ENCODE measurements at regions not wholly inside any gene's neighbourhood (a gene's known extent, or its start where the extent isn't known, plus 50 kb on each side); places are given as distances from the start of the nearest gene placed in this dataset.

DNA sequence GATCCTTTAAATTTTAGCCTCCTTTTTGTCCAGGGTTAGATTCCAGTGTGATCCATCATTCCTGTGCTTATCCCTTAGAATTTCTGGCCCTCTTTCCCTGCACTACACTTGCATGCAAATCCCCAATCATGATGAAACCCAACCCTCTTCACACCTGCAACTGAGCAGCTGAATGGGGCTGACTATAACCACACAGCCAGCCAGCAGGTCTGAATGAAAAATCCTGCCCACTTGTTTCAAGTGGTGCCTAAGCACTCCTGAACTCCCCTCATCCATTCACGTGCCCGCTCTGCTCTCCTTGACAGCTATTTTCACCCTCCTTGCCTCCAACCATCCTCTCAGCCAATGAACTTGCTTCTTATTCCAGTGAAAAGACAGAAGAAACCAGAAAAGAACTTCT lies 80.5 kb upstream of the AFF3 start:
- no peak for DNase-seq (ENCODE audit: low read depth)

DNA sequence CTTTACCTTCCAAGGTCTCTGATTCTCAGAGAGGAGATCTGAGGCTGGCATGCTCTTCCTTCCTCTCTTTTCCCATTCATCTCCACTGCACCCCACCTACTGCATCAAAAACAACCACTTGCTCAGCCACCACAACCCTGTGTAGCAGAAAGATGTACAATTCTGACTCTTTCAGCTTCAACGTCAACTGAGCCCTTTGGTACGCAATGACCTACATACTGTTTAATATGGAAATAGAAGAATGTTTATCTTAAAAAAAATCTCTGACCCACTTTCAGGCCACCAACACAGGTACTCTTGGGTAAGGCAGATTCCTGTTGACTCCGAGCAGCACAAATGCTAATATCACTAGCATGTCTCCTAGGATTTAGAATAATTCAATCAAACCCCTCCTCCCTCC lies 76.2 kb upstream of the AFF3 start:
- DNase-seq (ENCODE audit: low read depth), result no peak

DNA sequence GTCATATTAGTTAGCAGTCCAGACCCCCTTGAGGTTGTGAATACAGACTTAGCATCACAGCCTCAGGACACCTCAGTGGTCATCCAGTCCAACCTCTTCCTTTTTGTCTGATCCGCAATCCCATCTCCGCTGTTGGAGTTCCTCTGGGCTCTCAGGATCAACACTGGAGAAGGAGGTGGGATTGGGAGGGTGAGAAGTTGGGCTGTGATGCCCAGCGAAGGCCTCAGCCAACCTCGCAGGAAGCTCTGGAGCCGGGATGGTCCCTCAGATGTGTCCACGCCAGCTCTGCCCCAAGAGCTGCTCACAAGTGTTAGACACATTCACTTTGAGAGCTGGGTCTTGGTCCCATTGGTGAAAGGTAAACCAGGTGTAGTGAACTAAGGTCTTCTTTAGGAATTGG lies 74.9 kb upstream of the AFF3 start:
- no peak for DNase-seq (ENCODE audit: low read depth)

DNA sequence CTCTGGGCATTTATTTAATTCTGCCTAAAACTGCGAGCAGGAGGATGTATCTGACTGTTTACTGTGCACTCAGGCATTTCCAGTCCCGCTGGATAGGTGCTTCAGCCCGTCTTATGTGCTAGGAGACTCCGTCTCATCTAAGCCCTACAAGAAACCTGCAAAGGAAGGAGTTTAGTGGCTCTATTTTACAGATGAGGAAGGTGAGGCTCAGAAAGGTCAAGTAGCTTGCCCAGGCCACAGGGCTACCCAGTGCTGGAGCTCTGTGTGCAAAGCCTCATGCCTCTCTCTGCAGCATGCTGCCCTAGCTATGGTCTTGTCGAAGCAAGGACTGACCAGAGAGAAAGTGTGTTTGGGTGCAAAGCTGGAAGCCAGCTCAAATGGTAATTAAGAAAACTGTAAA lies 73.6 kb upstream of the AFF3 start:
- no peak for DNase-seq (ENCODE audit: low read depth)

DNA sequence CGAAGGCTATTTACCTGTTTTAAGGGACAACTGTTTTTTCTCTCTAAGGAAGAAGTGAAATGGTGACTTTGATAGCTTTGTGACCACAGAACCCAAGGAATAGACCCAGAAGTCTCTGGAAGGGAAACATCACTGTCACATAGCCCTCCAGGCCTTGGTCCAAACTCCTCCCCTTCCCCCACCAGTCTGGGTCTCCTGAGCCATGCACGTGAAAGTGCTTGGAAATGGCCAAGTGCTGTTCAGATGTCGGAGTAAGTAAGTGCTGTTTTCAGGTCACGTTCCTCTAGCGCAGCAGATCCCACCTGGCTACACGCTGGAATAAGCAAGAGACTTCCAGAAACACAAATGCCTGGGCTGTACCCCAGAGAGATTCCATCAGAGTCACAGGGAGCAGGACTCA lies 73.0 kb upstream of the AFF3 start:
- DNase-seq (ENCODE audit: low read depth), result no peak

DNA sequence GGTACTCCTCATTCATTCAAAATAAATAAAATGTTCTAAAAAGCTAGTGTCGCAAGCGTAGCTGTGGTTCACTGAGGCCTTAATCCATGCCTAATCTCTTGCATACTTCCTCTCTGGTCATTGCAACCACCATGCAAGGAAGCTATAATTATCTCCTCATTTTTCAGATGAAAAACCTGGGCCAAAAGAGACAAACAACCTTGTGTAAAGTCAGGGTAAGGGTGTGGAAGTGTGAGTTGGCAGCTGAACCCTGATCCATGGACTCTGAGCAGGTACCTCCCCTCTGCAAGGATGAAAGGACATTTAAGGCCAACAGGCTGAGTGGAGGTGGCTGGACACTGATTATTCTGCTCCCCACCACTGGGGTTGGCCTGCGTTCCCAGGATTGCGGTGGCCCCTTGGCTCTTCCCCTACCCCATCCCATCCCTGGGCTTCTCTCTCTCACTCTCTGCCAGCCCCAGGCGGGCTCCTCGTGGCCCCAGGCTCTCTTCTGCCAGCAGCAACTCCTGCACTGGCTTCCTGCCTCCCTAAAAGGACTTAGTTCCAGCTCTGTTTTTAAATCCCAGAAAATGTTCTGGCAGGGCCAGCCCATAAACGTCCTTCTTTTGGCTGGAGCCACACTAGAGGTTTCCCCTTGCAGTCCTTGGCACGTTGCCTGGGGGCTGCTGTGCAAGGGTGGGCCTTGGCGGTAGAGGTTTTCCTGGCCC lies 72.0 kb upstream of the AFF3 start:
- DNase-seq (ENCODE audit: low read depth), result no peak

DNA sequence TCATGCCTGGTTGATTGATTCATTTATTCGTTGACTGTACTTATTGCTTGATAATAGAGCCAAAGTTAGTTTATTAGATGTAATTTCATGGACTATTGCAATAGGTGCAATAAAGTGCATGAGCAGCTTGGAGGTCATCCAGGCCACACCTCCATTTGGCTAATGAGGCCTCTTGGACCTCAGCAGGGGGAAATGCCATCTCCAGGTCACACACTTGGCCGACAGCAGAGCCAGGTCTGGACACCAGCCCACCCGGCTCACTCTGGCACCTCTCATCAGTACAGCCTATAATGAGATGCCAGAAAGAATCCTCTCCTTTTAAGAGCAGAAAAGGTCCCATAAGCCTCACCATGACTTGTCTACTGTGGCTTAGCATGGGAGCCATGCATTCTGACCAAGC lies 71.2 kb upstream of the AFF3 start:
- DNase-seq (ENCODE audit: low read depth), result no peak

DNA sequence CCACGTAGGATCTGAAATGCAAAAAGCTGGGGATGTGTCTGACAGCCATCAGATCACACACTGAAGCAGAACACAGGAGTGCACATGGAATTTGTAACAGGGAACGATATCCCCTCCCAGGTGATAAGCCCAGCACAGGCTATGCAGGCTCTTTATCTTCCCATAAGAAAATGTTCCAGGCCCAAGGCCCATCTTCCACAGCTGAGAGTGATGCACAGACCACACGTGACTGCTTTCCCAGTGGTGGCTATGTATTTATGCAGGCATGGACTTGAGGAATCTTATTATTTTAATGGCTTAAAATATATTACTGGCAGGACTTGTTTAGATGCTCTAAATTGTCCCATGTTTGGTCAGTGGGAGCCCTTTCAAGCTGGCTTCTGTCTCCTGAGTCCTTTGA lies 70.5 kb upstream of the AFF3 start:
- no peak for DNase-seq (ENCODE audit: low read depth)

DNA sequence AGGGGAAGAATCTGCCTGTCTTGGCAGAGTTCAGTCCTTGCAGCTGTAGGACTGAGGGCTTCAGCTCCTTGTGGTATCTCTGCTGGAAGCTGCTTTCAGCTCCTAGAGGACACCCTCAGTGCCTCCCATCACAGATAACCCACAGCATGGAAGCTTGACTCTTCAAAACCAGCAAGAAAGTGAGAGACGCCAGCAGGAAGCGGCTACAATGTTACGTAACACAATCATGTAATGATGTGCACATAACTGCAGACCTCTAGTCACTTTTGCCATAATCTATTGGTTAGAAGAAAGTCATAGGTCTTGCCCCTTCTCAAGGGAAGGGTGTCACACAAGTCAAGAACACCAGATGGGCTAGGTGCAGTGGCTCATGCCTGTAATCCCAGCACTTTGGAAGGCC lies 69.1 kb upstream of the AFF3 start:
- no peak for DNase-seq (ENCODE audit: low read depth)

DNA sequence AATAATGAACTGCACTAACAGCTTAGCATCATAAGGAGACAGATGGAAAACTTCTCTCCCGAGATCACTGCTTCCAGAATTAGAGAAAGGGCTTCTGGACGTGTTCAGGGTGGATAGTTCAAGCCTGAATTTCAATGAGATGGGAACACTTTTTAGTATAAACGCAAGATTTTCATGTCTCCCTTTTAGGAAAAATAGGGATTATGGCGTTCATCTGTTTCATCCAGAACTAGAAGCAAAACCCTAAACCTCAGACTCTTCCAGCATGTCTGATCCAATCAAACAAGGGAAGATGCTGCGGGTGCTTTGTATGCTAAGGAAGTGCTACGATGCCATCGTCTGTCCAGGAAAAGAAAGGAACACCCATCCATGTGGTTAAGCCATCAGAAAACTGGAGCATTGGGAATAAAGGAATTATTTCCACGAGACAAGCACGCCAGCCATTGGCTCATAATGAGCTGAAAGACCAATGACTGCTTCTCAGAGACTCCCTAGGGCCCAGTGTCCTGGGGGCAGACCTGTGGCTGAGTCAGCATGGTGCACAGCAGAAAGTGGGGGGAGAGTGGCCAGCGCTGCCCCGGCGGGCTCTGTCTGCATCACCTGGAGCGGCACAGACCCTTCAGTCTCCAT lies 65.9 kb upstream of the AFF3 start:
- DNase-seq (ENCODE audit: low read depth), result peak; percentile 29

DNA sequence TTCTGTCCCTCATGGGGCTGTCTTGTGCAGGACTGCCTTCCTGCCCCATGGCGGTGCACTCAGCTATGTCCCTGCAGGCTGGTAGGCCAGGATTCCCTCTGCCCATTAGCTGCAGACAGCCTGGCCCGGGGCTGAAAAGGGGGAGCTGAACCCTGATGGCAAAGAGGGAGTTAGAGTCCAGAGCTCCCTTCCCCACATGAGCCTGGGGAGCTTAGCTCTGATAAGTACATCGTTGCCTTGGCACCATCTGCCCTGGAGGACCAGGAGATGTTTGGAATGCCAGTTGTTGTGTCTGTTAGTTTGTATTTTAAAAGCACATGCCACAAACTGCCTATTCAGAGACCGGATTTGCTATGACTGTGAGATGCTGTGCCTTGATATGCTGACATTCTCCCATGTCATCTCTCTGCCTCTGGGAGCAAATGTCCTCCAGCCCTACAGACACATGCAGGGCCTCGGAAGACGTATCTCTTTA lies 65.1 kb upstream of the AFF3 start:
- no peak for DNase-seq (ENCODE audit: low read depth)

DNA sequence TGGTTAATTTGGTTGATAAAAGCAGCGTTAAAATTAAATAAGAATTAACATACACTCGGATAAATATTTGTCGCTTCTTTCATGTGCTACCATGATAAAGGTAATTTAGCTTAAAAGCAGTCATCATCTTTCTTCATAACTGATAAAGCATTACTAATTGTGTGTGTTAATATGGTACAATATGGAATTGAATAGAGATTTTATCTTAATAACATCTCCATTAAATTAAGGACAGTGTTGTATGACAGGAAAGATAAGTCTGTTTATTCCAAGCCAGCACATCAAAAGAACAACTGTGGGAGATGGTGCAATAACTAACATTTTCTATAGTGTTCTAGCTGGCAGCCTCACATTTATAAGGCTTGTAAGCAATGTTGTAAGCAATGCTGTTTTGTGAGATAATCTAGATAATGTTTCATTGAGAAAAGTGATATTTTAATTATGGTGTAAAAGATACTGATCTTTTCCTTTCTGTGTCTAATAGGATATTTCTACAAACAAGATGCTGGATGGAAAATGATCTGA lies 64.4 kb upstream of the AFF3 start:
- no peak for DNase-seq (ENCODE audit: low read depth)

DNA sequence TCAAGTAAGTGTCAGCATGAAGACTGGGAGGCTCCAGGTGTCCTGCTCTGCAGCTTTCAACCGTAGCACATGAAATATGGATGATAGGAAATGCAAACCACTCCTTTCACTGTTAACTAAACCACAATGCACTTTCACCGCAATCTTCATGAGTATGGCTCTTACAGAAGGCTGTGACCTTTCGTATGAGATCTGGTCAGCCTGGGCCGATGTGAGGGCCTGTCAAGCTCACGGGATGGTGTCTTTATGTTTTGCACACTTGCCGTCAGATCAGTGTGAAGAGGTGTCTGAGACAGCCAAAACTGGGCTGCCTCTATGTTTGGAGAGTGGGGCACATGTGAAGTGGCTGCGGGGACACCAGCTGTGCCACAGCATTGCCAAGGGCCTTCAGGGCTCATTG lies 62.8 kb upstream of the AFF3 start:
- DNase-seq (ENCODE audit: low read depth), result no peak

DNA sequence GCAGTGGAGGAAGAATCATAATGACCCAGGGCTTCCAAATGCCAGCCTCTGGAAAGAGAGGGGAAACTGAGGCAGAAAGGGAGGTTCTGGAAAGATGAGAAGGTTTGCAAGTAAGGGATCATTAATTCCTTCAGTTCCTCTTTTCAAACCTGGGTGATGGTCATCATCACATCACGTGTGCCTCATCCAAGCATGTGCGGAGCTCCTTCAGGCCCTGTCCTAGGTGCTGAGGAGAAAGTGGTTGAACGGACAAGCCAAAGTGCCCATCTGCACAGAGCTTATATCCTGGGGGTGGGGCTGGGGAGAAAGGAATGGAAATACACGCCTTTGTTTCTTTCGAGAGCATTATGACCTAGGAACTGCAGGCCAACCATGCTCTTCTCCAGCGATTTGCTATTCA lies 60.2 kb upstream of the AFF3 start:
- no peak for DNase-seq (ENCODE audit: low read depth)

DNA sequence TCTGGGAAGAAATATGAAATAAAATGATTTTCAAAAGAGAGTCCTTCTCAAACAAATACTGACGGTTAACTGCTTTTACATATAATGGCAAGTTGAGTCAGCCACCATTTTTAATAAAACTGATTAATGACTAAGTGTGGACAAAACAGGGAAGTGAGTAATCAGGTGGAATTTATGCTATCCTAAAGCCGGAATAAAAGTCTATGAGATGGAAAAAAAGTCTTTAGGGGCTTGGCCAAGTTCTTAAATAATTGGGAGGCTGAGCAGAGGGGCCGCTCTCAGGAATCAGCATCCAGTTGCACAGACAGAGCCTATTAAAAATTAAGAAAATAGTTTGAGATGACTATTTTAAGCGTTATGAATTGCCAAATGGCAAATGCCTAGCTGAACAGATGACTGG lies 58.6 kb upstream of the AFF3 start:
- no peak for DNase-seq (ENCODE audit: low read depth)

DNA sequence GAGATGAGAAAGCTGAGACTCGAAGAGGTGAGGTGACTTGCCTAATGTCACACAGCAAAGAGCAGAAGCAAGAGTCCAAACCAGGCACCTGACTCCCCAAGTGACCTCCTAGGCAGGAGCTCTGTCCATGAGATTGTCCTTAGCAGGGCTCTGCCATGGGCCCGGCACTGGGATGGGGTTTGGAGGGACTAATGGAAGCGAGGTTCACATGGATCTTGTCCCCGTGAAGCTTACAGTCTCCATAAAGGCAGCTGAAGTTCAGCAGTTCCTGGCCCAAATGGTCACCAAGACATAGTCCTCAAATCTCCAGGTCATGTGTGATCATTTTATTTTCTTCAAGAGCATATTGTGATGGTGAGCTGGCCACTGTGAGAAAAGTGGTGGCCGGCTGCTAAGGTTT lies 57.0 kb upstream of the AFF3 start:
- no peak for DNase-seq (ENCODE audit: low read depth)

DNA sequence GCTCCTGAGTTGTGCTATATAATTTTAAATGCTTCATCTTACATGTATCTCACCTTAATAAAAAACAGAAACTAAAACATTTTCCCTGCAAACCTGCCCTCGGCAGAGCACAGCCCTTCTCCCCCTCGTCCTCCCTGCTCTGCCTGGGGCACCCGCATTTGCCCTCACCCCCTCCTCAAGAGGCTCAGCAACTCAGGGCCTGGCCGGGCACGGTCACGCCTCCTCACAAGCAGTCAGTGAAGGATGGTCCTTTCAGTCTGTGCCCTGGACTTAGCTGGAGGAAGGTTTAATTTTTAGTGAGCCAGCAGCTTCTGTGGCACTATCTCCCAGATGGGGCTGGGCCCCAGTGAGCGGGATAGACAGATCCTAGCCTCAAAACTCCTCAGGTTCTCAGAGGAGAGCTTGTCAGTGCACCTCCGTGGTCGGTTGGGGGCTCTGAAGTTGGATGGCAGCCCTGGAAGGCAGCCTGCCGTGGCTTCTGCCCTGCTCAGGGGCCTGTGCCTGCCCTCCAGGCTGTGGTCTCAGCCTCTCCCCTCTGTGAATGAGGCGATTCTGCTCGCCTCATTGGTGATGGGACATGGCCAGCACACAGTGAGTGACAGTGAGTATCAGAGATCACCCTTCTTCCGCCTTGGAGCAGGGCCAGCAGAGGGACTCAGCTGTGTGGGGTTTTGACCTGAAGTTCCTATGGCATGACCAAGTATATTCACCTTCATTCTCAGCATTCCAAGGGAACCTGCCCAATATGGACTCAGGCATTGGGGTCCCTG lies 56.3 kb upstream of the AFF3 start:
- no peak for DNase-seq (ENCODE audit: low read depth)

DNA sequence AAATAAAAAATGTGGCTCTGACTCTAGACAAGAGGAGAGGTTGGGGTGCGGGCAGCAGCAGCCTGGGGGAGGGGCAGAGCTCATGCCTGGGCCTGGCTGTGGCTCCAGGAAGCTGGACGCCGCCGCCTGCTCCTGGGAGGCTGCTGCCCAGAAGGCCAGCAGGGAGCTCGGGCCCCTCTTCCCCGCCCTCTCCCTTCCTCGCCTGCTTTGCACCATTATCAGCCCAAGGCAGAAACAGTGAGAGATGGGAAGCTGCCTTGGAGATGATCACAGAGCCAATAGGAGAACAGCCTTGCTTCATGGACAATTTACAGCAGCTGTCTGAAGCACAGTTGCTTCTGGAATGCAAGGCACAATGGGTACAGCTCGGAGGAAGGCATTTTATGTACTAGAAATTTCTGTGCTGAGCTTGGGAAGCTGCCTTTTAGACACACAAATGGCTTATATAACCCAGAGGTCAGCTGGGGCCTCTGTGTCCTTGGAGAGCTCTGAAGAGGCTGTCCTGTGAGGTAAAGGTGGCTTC lies 55.3 kb upstream of the AFF3 start:
- peak; percentile 64 for DNase-seq (ENCODE audit: low read depth)

DNA sequence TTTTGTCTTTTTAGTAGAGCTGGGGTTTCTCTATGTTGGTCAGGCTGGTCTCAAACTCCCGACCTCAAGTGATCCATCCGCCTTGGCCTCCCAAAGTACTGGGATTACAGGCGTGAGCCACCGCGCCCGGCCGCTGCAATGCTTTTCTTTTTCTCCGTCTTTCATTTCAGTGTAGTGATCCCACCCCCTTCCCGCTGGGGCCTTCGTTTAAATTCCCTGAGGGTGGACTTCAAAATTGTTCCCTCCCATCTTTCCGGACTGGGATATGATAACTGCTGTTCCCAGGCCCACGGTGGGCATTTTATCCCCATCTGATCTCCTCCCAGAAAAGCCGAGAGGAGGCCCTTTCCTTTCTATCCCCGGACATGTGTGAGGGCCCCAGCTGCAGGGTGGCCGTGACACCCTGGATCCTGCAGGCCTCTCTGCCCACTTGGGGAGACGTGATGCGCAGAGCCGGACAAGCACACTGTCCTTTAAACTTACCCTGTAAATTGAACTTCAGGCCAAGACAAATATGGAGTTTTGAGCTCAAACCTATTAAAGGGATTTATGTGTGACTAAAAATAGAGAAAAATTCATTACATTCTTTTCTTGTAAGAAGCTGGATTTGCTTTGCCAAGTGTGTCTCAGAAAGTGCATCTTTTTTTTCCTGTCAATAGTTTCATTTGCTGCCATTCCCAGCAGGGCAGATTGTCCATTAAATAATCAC lies 54.5 kb upstream of the AFF3 start:
- DNase-seq (ENCODE audit: low read depth), result peak; percentile 32

DNA sequence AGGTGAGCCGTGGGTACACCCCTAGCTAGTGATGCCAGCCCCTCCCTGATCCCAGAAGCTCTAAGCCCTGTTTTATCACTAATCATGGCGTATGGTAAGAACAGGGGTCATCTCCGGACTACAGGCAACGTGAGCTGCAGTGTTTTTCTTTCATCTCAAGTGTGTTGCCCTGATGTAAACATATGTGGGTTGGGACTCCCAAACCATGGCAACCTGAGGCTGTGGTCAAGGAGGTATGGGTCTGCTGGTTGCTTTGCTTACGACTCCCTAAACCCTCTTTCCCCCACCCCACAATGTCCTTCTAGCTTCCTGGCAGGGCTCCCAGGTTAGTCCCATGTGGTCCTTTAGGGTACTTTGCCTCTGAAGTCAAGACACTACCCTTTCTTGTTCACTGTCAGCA lies 53.6 kb upstream of the AFF3 start:
- DNase-seq (ENCODE audit: low read depth), result no peak

DNA sequence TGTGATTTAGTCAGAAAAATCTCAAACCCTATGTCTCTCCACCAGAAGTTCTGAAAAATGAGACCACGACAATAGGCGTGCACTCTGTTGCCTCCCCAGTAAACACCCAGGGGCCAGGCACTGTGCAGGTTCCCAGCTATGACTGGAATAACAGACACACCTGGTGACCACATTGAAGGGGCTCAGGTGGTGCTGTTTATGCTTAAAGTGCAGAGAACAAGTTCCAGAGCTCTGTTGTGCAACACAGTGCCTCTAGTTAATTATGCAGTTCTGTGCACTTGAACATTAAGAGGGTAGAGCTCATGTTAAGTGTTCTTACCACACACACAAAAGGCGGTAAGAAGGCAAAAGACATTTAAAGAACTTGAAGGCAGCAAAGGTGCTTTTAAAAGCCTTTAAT lies 52.6 kb upstream of the AFF3 start:
- DNase-seq (ENCODE audit: low read depth), result no peak

DNA sequence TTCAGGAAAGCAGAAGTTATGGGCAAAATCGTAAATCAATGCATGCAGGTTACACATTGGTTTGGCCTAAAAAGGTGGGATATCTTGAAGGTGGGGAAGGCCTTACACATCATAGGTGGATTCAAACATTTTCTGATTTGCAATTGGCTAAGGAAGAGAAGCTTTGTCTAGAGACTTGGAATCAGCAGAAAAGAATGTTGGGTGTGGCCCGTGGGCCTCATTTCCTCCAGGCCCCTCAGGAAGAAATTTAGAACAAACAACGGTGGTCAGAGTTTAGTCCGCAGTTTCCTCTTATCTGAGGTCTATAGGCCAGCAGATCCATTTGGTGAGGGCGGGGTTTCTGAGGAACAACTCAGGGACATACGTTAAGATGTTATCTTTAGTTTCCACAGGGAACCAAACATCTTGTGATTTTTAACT lies 50.9 kb upstream of the AFF3 start:
- DNase-seq (ENCODE audit: low read depth), result no peak
